ENCODE measurements at regions not wholly inside any gene's neighbourhood (a gene's known extent, or its start where the extent isn't known, plus 50 kb on each side); places are given as distances from the start of the nearest gene placed in this dataset.
"Not testable (repeated sequence)": the region's sequence is repeated elsewhere in the genome, so short reads cannot be mapped to it uniquely, and the experiment has no call there.

DNA sequence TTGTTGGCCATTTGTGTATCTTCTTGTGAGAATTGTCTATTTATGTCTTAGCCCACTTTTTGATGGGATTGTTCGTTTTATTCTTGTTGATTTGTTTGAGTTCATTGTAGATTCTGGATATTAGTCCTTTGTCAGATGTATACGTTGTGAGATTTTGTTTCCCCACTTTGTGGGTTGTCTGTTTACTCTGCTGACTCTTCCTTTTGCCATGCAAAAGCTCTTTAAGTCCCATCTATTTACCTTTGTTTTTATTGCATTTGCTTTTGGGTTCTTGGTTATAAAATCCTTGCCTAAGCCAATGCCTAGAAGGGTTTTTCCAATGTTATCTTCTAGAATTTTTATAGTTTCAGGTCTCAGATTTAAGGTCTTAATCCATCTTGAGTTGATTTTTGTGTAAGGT lies 193.1 kb upstream of the STAC start:
- DNase-seq (ENCODE audit: low read depth, low spot score) = not testable (repeated sequence)

- DNase-seq (ENCODE audit: low read depth, low spot score) = no peak
Observed at GRCh38 chr3:36192901-36193300, 187.4 kb upstream of the STAC start.

GRCh38 chr3:36193448-36193847 lies 186.9 kb upstream of the STAC start:
- DNase-seq (ENCODE audit: low read depth, low spot score) = no peak

DNA sequence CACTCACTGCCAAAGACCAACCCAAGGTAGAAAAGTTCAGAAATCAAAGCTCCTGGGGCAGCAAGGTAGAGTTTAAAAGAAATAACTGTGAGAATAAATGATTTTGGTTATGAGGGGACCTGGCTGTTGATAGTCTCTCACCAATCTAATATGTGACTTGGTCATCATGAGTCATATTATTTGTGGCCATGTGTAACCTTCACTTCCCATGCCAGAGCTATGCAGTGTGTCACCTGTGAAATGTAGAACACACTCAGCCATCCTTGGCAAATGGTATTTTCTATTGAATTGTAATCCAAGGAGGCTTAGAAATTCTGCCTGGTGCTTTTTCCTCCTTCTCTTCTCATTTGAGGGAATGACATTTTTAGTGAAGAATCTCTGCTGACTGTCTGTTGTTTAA lies 184.2 kb upstream of the STAC start:
- no peak for DNase-seq (ENCODE audit: low read depth, low spot score)

DNA sequence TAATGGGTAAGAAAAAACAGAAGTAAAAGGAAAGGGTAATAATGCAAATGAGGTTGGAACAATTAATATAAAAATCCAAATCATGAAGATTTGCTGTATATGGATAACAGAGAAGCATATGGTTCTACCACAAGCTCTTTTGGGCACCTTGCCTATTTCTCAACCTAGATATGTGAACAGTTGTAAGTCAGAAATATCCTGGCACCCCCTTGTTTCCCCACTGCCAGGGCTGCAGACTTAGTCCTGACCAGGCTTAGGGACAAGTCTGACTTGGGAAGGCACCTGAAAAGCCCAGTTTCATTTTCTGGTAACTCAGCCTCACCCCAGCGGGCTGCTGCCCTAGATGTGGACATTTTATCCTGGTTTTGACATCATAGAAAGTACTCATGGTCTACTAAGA lies 183.2 kb upstream of the STAC start:
- DNase-seq (ENCODE audit: low read depth, low spot score) = no peak

GRCh38 chr3:36201546-36201945 lies 178.8 kb upstream of the STAC start:
- DNase-seq (ENCODE audit: low read depth, low spot score) = no peak

GRCh38 chr3:36206956-36207580 lies 173.2 kb upstream of the STAC start:
- DNase-seq (ENCODE audit: low read depth, low spot score) = no peak

DNA sequence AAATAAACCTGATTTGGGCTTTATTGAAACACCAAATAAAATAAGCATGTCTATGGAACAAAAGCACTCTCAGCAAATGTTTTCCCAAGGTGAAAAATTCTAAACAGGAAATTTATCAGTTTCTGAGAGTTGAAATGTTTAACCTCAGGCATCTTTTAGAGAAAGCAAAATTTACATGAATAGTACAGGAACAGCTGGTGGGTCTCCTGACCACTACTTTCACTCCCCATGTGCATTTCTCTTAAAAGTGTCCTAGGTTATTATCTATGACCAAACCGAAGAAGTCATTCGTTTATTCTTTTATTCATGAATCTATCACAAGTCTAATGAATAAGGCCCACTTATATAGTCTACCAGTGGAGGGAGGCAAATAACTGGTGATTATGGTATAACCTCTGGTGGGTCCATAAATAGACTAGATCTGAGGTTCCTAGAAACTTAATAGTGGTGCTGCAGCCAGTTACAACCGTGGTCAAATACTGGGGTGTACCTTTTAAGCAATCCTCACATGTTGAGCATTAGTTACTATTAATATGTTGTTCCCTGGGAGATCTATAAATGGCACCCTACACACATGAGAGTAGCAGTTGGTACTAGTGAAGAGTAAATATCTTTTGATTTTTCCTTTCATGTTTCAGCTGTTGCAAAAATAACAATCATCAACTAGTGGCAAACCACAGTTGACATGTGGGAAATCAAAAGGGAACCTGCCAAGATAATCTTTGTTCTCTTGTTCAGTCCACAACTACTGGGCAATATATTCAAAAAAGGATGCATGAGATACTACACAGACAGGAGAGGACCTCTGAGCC lies 169.3 kb upstream of the STAC start:
- DNase-seq (ENCODE audit: low read depth, low spot score) = no peak

DNA sequence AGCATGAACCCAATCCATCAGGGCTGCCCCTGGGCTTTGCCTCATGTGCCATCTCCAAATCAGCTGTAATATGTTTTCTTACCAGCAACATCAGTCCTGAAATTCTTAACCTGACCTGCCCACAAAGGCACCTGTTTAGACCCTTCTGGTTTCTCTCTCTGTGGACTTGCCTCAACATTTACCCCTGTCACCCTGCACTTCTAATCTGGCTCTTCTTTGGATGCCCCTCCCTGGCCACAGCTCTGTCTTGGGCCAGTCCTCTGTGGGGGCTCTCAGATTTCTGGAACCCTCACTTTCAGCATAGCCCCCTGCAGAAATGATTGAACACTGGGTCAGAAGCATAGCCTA lies 168.7 kb upstream of the STAC start:
- no peak for DNase-seq (ENCODE audit: low read depth, low spot score)

- no peak for DNase-seq (ENCODE audit: low read depth, low spot score)
Observed at GRCh38 chr3:36212251-36212650, 168.1 kb upstream of the STAC start.

DNA sequence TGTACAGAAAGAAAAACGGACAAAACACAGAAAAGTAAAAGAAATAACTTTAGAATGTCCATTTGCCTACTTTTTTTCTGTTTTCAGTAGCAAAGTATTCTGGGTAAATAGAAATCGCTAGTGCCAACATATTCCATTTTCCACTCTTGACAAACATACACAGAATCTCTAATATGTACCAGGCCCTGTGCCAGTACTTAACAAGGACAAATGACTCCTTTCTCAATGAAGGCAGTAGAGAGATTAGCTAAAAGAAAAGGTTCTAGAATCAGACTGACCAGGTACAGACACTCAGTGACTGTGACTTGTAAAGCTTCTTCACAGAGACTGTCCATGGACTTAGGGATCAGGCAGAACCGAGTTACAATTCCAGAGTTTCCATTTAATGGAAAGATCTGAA lies 165.8 kb upstream of the STAC start:
- no peak for DNase-seq (ENCODE audit: low read depth, low spot score)

DNA sequence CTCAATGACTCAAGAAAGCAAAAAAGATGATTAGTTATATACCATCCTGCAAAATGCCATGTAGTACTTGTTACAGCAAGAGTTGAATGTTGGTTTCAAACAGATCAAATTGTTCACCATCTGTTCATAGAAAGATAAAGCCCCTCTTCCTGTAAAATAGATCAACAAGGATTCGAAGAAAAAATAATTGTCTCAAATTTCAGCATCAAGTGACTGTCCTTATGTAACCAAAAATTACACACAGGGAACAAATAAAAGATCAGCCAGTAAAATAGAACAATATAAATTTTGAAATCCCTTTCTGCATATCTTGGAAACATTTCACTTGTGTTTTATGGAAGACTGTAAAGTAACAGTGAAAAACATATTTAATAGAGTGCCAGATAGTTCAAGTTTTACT lies 165.1 kb upstream of the STAC start:
- DNase-seq (ENCODE audit: low read depth, low spot score) = no peak

GRCh38 chr3:36219398-36219797 lies 160.9 kb upstream of the STAC start:
- DNase-seq (ENCODE audit: low read depth, low spot score) = no peak

DNA sequence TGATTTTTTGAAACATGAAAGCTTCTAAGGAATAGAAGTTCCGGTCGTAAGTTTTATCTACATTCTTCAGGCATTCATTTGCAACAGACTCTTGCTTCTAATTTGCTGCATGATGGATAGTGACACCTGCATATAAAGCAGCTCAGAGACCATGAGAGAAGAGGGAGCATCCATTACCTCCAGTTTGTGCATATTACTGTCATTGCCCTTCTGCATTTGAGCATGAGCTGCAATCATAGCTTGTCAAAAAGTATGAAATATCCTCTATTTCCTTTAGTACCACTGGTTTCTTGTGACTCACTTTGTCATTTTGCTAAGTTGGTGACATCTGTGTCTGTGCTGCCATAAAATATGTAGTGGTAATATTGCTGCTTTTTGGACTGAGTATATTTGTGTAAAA lies 160.1 kb upstream of the STAC start:
- DNase-seq (ENCODE audit: low read depth, low spot score) = no peak

GRCh38 chr3:36221975-36222374 lies 158.3 kb upstream of the STAC start:
- DNase-seq (ENCODE audit: low read depth, low spot score) = no peak

GRCh38 chr3:36227980-36228379 lies 152.3 kb upstream of the STAC start:
- no peak for DNase-seq (ENCODE audit: low read depth, low spot score)

- no peak for DNase-seq (ENCODE audit: low read depth, low spot score)
Observed at GRCh38 chr3:36229496-36229895, 150.8 kb upstream of the STAC start.

DNA sequence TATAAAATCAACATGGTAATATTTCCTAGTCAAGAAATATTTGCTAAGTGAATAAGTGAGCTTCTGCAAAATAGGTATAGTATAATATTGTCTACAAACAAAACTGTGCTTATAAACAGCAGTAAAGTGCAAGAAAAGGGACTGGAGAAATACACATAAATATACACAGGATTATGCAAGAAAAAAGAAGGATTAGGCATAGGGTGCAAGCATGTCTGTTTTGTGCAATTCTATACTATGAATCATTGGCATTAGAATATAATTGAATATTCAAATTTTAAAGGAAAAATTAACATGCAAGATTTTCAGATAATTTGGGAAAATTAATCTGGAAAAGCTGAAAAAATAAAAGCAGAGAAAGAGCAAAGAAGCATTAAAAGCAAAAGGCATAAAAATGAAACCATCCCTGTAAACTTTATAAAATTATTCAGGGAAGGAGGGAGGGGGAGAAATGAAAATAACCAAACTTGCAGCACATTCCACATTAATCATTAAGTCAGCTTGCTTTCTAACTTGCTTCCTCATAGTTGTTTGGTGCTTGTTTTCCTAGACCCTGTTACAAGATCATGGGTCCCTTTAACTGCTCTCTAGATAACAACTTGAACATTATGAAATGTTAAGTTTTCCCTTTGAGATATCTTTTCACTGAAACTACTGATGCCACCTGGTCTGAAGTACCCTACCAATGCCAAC lies 147.4 kb upstream of the STAC start:
- DNase-seq (ENCODE audit: low read depth, low spot score) = no peak

GRCh38 chr3:36244728-36245127 lies 135.6 kb upstream of the STAC start:
- DNase-seq (ENCODE audit: low read depth, low spot score) = no peak

- DNase-seq (ENCODE audit: low read depth, low spot score) = no peak
Observed at GRCh38 chr3:36248374-36248773, 131.9 kb upstream of the STAC start.

GRCh38 chr3:36250191-36250590 lies 130.1 kb upstream of the STAC start:
- DNase-seq (ENCODE audit: low read depth, low spot score) = no peak

DNA sequence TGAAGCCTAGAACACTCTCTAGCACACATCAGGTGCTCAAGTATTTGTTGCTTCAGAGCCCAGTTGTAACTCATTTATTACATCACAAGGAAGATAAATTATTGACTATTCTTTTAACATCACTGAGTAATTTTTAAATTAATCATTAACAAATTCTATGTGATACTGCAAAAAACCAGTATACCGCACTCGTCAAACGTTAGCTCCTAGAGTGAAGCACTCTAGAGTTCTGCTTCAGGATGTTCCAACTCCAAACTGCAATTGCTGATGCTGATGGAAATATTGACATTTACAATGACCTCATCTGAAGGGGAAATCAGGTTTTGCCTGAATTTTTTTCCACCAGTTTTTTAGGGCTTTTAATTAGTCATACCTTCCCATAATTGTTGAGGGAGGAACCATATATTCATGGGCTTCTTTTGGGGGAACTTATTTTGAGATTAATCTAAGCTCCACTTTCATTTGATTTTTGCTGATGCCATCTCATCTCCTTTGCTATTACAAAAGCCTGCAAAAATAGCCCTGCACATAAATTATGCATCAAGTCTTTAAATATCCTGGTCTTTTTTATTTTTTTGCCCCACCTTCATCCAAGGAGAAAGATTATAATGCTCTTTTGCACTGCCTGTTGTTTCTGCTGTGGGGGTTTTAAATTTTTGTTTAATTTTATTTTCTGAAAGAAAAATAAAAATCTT lies 123.0 kb upstream of the STAC start:
- DNase-seq (ENCODE audit: low read depth, low spot score) = no peak
